Erythroblast (primary cell): ENCODE measurements at regions not wholly inside any gene's neighbourhood (a gene's known extent, or its start where the extent isn't known, plus 50 kb on each side); places are given as distances from the start of the nearest gene placed in this dataset.

Source experiments
- GATA1 ChIP-seq: IDR thresholded peaks from 2 replicates; pipeline ENCODE4 v1.6.1; 2011; ENCODE audit warnings: low read depth, mild to moderate bottlenecking, control low read depth, low read length, moderate library complexity
- POLR2A ChIP-seq: IDR thresholded peaks from 2 replicates; pipeline ENCODE4 v1.6.1; 2011; ENCODE audit warnings: mild to moderate bottlenecking, low read length

DNA sequence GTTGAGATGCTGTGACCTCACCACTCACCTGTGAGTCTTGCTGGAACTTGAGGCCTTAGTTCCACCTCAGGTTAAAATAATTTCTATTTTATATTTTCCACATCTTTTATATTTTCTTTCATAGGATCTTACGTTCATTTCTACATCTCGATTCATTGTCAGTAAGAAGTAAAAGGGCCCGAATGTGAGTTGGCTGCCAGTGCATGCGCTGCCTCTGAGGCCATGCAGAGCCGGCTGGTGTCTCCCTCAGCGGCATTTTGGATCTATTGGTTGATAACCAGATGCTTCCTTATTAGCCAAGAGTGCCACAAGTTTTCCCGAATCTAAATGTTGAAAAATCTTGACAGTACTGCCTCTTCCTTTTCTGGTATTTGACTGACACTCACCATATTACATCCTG is 347.3 kb downstream of the TEX29 start:
- no peak for TF ChIP-seq POLR2A
- TF ChIP-seq GATA1, result no peak
